Esophagus muscularis mucosa (tissue), 3 donors: ENCODE measurements at regions not wholly inside any gene's neighbourhood (a gene's known extent, or its start where the extent isn't known, plus 50 kb on each side); places are given as distances from the start of the nearest gene placed in this dataset.
A peak's percentile ranks its signal among the peaks of the same experiment; 100 is the strongest.

Source experiments
- POLR2AphosphoS5 ChIP-seq, 2 donors: sonication (generic); formaldehyde crosslinking; IDR thresholded peaks; one replicate each; pipeline ENCODE4 v1.6.1; 2017; ENCODE audit warnings: antibody characterized with exemption in 2 of 2
- TF ChIP-seq, protein P1 (sequence below), 3 experiments: fragments of 200-600 bp in 2 of 3; fragments of 450-650 bp in 1 of 3; sonication (generic) in 2 of 3; IDR thresholded peaks; one replicate each; pipeline ENCODE4 v1.5.1; 2017 to 2019; ENCODE audit warnings: antibody characterized with exemption in 3 of 3, mild to moderate bottlenecking in 2 of 3, moderate library complexity in 1 of 3

DNA sequence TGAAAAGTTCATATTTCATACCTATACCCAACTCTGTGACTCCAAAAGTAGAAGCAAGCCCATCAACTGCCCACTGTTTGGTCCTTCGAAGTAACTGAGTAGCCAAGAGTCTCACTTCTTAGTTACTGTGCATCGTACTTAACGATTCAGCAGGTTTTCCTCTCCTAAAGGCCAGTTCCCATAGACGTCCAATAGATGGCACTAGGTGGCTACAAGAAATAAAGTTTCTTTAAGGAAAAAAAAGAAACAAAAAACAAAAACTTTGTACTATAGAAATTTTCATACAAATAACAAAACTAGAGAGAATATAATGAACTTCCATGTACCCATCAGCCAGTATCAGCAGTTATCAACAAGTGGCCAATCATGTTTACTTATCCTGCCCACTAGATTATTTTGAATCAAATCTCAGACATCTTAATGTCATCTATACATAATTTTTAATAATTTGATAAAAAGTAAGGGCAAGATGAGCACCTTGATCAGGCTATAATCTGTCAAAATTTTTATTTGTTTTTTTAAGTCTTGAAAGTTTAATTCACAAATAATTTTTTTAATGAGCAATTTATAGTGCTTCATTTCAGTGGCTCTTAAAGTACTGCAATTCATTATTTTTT is 63.8 kb upstream of the ACP3 start:
- TF ChIP-seq, protein P1, sequence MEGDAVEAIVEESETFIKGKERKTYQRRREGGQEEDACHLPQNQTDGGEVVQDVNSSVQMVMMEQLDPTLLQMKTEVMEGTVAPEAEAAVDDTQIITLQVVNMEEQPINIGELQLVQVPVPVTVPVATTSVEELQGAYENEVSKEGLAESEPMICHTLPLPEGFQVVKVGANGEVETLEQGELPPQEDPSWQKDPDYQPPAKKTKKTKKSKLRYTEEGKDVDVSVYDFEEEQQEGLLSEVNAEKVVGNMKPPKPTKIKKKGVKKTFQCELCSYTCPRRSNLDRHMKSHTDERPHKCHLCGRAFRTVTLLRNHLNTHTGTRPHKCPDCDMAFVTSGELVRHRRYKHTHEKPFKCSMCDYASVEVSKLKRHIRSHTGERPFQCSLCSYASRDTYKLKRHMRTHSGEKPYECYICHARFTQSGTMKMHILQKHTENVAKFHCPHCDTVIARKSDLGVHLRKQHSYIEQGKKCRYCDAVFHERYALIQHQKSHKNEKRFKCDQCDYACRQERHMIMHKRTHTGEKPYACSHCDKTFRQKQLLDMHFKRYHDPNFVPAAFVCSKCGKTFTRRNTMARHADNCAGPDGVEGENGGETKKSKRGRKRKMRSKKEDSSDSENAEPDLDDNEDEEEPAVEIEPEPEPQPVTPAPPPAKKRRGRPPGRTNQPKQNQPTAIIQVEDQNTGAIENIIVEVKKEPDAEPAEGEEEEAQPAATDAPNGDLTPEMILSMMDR (IDR thresholded peaks at IDR 0.05) = peak; percentile 50 to 67 (median 56)
- TF ChIP-seq POLR2AphosphoS5 (IDR thresholded peaks at IDR 0.05) = no peak
